Sigmoid colon (tissue), 6 donors: ENCODE measurements at regions not wholly inside any gene's neighbourhood (a gene's known extent, or its start where the extent isn't known, plus 50 kb on each side); places are given as distances from the start of the nearest gene placed in this dataset.

Experiments used
- DNase-seq: peaks from one replicate; pipeline ENCODE4 v3.0.0-alpha.2; 2019
- H3K27ac ChIP-seq, 4 donors: fragments of 200-600 bp; sonication (generic); one replicate each; pipeline ENCODE4 v1.5.1; 2016 to 2019; ENCODE audit warnings: mild to moderate bottlenecking in 1 of 4
- H3K27me3 ChIP-seq, 3 donors: fragments of 200-600 bp; sonication (generic); one replicate each; pipeline ENCODE4 v1.5.1; 2019; ENCODE audit warnings: mild to moderate bottlenecking in 1 of 3
- H3K36me3 ChIP-seq, 4 donors: fragments of 200-600 bp; sonication (generic); one replicate each; pipeline ENCODE4 v1.5.1; 2016 to 2019
- H3K4me1 ChIP-seq, 4 donors: fragments of 200-600 bp; sonication (generic); one replicate each; pipeline ENCODE4 v1.5.1; 2017 to 2019
- H3K4me3 ChIP-seq, 4 donors: fragments of 200-600 bp; sonication (generic); one replicate each; pipeline ENCODE4 v1.5.1; 2017 to 2019; ENCODE audit warnings: mild to moderate bottlenecking in 2 of 4, moderate library complexity in 1 of 4
- H3K9me3 ChIP-seq, 4 donors: fragments of 200-600 bp in 3 of 4; sonication (generic) in 3 of 4; one replicate each; pipeline versions ENCODE4 v1.5.1 to v1.6.1; 2013 to 2019
- CTCF ChIP-seq, 4 experiments: fragments of 450-650 bp in 3 of 4; fragments of 200-600 bp in 1 of 4; IDR thresholded peaks; one replicate each; pipeline ENCODE4 v1.5.1; 2016 to 2019; ENCODE audit warnings: antibody characterized with exemption in 4 of 4, mild to moderate bottlenecking in 3 of 4, moderate library complexity in 2 of 4
- EP300 ChIP-seq, 4 donors: sonication (generic); formaldehyde crosslinking; IDR thresholded peaks; one replicate each; pipeline ENCODE4 v1.6.1; 2017; ENCODE audit warnings: antibody characterized with exemption in 4 of 4
- POLR2A ChIP-seq, 2 donors: fragments of 450-650 bp; IDR thresholded peaks; one replicate each; pipeline ENCODE4 v1.6.1; 2016; ENCODE audit warnings: antibody characterized with exemption in 2 of 2, mild to moderate bottlenecking in 2 of 2, moderate library complexity in 2 of 2
- POLR2AphosphoS5 ChIP-seq, 4 donors: sonication (generic); formaldehyde crosslinking; IDR thresholded peaks; one replicate each; pipeline ENCODE4 v1.6.1; 2017; ENCODE audit warnings: antibody characterized with exemption in 4 of 4
- WGBS, 2 donors: extraction: QIAGEN DNeasy Blood & Tissue Kit; methylation state at CpG; one replicate each; pipeline ENCODE4 v1.1.7; 2013; 5-methylcytosine and 5-hydroxymethylcytosine counted together
- intact Hi-C: fragments of 100-400 bp; cut with DNase I; formaldehyde crosslinking; loops from one replicate; pipeline ENCODE4 v1.15.1; 2023
- donor health status: healthy with polysubstance abuse.
- donor health status: healthy.

- Histone ChIP-seq H3K27me3 (no peaks in the 10 kb centered on the region), H3K9me3 (no peaks in the 10 kb centered on the region), H3K4me3 (no peak overlapping the region), H3K27ac (no peak overlapping the region), H3K4me1 (peaks cover 0 to 10% (median 0%) of the 10 kb centered on the region in 4 donors), H3K36me3 (no peaks in the 10 kb centered on the region)
- DNase-seq: no peak
- 90 to 94% methylated on average over 2 of the region's 2 CpGs for WGBS, 2 donors
- intact Hi-C loops: no loop called here
- TF ChIP-seq POLR2AphosphoS5 (IDR thresholded peaks at IDR 0.05) (no peak), CTCF (IDR thresholded peaks at IDR 0.05) (no peak), EP300 (IDR thresholded peaks at IDR 0.05) (no peak), POLR2A (IDR thresholded peaks at IDR 0.05) (no peak)
Measured at GRCh38 chr4:81546777-81547176, 75.1 kb upstream of the RASGEF1B start.

GRCh38 chr4:81541161-81541945, 69.6 kb upstream of the RASGEF1B start:
- Histone ChIP-seq H3K36me3 (no peaks in the 10 kb centered on the region), H3K27me3 (no peaks in the 10 kb centered on the region), H3K4me1 (no peaks in the 10 kb centered on the region), H3K4me3 (no peak overlapping the region), H3K9me3 (no peaks in the 10 kb centered on the region), H3K27ac (no peak overlapping the region)
- 37 to 53% methylated on average over 4 of the region's 4 CpGs for WGBS, 2 donors
- DNase-seq: no peak
- TF ChIP-seq POLR2AphosphoS5 (IDR thresholded peaks at IDR 0.05): no peak
- no peak for TF ChIP-seq CTCF (IDR thresholded peaks at IDR 0.05)
- no peak for TF ChIP-seq POLR2A (IDR thresholded peaks at IDR 0.05)
- TF ChIP-seq EP300 (IDR thresholded peaks at IDR 0.05): no peak
- intact Hi-C loops: no loop called here

- Histone ChIP-seq H3K4me1 (no peaks in the 10 kb centered on the region), H3K36me3 (no peaks in the 10 kb centered on the region), H3K27ac (no peak overlapping the region), H3K27me3 (no peaks in the 10 kb centered on the region), H3K9me3 (no peaks in the 10 kb centered on the region), H3K4me3 (no peak overlapping the region)
- TF ChIP-seq POLR2A (IDR thresholded peaks at IDR 0.05) (no peak), CTCF (IDR thresholded peaks at IDR 0.05) (no peak), EP300 (IDR thresholded peaks at IDR 0.05) (no peak), POLR2AphosphoS5 (IDR thresholded peaks at IDR 0.05) (no peak)
- intact Hi-C loops: no loop called here
- WGBS, 2 donors: 57 to 64% methylated on average over 6 of the region's 6 CpGs
- DNase-seq: no peak
Measured at GRCh38 chr4:81538716-81539427, 67.2 kb upstream of the RASGEF1B start.

- WGBS, 2 donors: 83% methylated on average over 2 of the region's 2 CpGs
- no peaks in the 10 kb centered on the region for H3K36me3 ChIP-seq
- peaks cover 0 to 10% (median 0%) of the 10 kb centered on the region in 4 donors for H3K4me1 ChIP-seq
- TF ChIP-seq CTCF (IDR thresholded peaks at IDR 0.05) (no peak), EP300 (IDR thresholded peaks at IDR 0.05) (no peak), POLR2A (IDR thresholded peaks at IDR 0.05) (no peak), POLR2AphosphoS5 (IDR thresholded peaks at IDR 0.05) (no peak)
- H3K4me3 ChIP-seq: no peak overlapping the region
- DNase-seq: no peak
- intact Hi-C loops: no loop called here
- no peaks in the 10 kb centered on the region for H3K27me3 ChIP-seq
- no peak overlapping the region for H3K27ac ChIP-seq
- H3K9me3 ChIP-seq: peaks cover 0 to 2% (median 0%) of the 10 kb centered on the region in 4 donors
Measured at GRCh38 chr4:81531410-81531809, 59.7 kb upstream of the RASGEF1B start.
